IMR-90 (cell line): ENCODE measurements at regions not wholly inside any gene's neighbourhood (a gene's known extent, or its start where the extent isn't known, plus 50 kb on each side); places are given as distances from the start of the nearest gene placed in this dataset.
"Not testable (repeated sequence)": the region's sequence is repeated elsewhere in the genome, so short reads cannot be mapped to it uniquely, and the experiment has no call there.

Experiments used
- ATAC-seq: fragments of 200-7000 bp; cut with Tn5 transposase; 2 replicates; pipeline ENCODE4 v1.9.1; 2020; ENCODE audit warnings: low read depth, mild to moderate bottlenecking, moderate library complexity
- BruUV-seq: library from RNA; stranded (reverse); fragments of 400-500 nt; replicated peaks from 2 replicates; lab custom pipeline; 2021; lab: Mats Ljungman, UMichigan
- CTCF ChIA-PET: fragments of 300-600 bp; formaldehyde crosslinking; extraction: SDS; loops from one replicate; lab custom pipeline; 2021; ENCODE audit warnings: antibody characterized with exemption; lab: Yijun Ruan, JAX
- POLR2A ChIA-PET: fragments of 300-600 bp; sonication (Branson Sonifier 250); formaldehyde crosslinking; loops from one replicate; lab custom pipeline; 2022; ENCODE audit warnings: antibody characterized with exemption; ENCODE audit not compliant: unreplicated experiment; lab: Charles Lee
- DNase-seq: peaks from one replicate; pipeline ENCODE4 v3.0.0; 2013
- H2AFZ ChIP-seq: replicated peaks from 2 replicates; pipeline ENCODE3; 2013; ENCODE audit warnings: low read length, mild to moderate bottlenecking; ENCODE audit not compliant: poor library complexity
- H2AK5ac ChIP-seq: 2 replicates; pipeline ENCODE4 v1.6.1; 2013; ENCODE audit warnings: low read depth, low read length, inconsistent platforms
- H2AK9ac ChIP-seq: replicated peaks from 2 replicates; pipeline ENCODE3; 2013; ENCODE audit warnings: mild to moderate bottlenecking, low read depth, low read length, moderate library complexity; ENCODE audit not compliant: poor library complexity
- H2BK120ac ChIP-seq: 2 replicates; pipeline ENCODE4 v1.6.1; 2013; ENCODE audit warnings: low read depth, low read length, inconsistent platforms
- H2BK15ac ChIP-seq: 3 replicates; pipeline ENCODE4 v1.6.1; 2013; ENCODE audit warnings: low read depth, low read length, inconsistent platforms
- H2BK20ac ChIP-seq: 2 replicates; pipeline ENCODE4 v1.6.1; 2013; ENCODE audit warnings: low read depth, mild to moderate bottlenecking, inconsistent platforms, low read length, moderate library complexity
- H2BK5ac ChIP-seq: 2 replicates; pipeline ENCODE4 v1.6.1; 2013; ENCODE audit warnings: mild to moderate bottlenecking, low read depth, low read length, inconsistent platforms; ENCODE audit not compliant: poor library complexity, severe bottlenecking
- H3K14ac ChIP-seq: replicated peaks from 2 replicates; pipeline ENCODE4 v1.6.1; 2013; ENCODE audit warnings: low read depth, low read length, inconsistent platforms
- H3K18ac ChIP-seq: 2 replicates; pipeline ENCODE4 v1.6.1; 2013; ENCODE audit warnings: low read depth, low read length, control low read depth
- H3K23ac ChIP-seq: 2 replicates; pipeline ENCODE4 v1.6.1; 2013; ENCODE audit warnings: low read depth, low read length, inconsistent platforms
- H3K27ac ChIP-seq: 2 replicates; pipeline ENCODE4 v1.5.1; 2013; ENCODE audit warnings: mild to moderate bottlenecking, control low read depth, low read length; ENCODE audit not compliant: insufficient read depth
- H3K27me3 ChIP-seq: 2 replicates; pipeline ENCODE4 v1.6.1; 2013; ENCODE audit warnings: low read length; ENCODE audit not compliant: control insufficient read depth, insufficient read depth
- H3K36me3 ChIP-seq: 2 replicates; pipeline ENCODE4 v1.6.1; 2013; ENCODE audit warnings: low read length, mixed read lengths; ENCODE audit not compliant: control insufficient read depth, insufficient read depth
- H3K4ac ChIP-seq: 2 replicates; pipeline ENCODE4 v1.6.1; 2013; ENCODE audit warnings: low read depth, low read length, inconsistent platforms
- H3K4me1 ChIP-seq: 2 replicates; pipeline ENCODE4 v1.6.1; 2013; ENCODE audit warnings: low read length, mixed read lengths; ENCODE audit not compliant: control insufficient read depth, insufficient read depth
- H3K4me2 ChIP-seq: 2 replicates; pipeline ENCODE4 v1.6.1; 2013; ENCODE audit warnings: low read depth, mild to moderate bottlenecking, control low read depth, low read length, moderate library complexity
- H3K4me3 ChIP-seq: 2 replicates; pipeline ENCODE4 v1.5.1; 2013; ENCODE audit warnings: low read depth, mild to moderate bottlenecking, control low read depth, low read length, moderate library complexity; ENCODE audit not compliant: insufficient read depth
- H3K56ac ChIP-seq: 2 replicates; pipeline ENCODE4 v1.6.1; 2013; ENCODE audit warnings: low read length, inconsistent platforms; ENCODE audit not compliant: insufficient read depth; ENCODE audit errors: extremely low read depth
- H3K79me1 ChIP-seq, 2 experiments: 2 replicates each; pipeline ENCODE4 v1.6.1; 2013; ENCODE audit warnings: low read length in 2 of 2, inconsistent platforms in 1 of 2, low read depth in 1 of 2
- H3K9ac ChIP-seq: 2 replicates; pipeline ENCODE4 v1.6.1; 2013; ENCODE audit warnings: low read depth, low read length, control low read depth
- H3K9me1 ChIP-seq: 2 replicates; pipeline ENCODE4 v1.6.1; 2013; ENCODE audit warnings: low read length, inconsistent platforms; ENCODE audit not compliant: insufficient read depth
- H3K9me3 ChIP-seq: 2 replicates; pipeline ENCODE4 v1.6.1; 2013; ENCODE audit warnings: low read length; ENCODE audit not compliant: control insufficient read depth, insufficient read depth
- H4K20me1 ChIP-seq: 2 replicates; pipeline ENCODE4 v1.6.1; 2013; ENCODE audit warnings: low read length, inconsistent platforms; ENCODE audit not compliant: insufficient read depth
- H4K5ac ChIP-seq: 2 replicates; pipeline ENCODE4 v1.6.1; 2013; ENCODE audit warnings: mild to moderate bottlenecking, low read depth, low read length, control low read depth
- H4K8ac ChIP-seq, 2 experiments: 2 replicates each; pipeline ENCODE4 v1.6.1; 2013; ENCODE audit warnings: low read depth in 2 of 2, low read length in 2 of 2, control low read depth in 1 of 2, inconsistent platforms in 1 of 2
- H4K91ac ChIP-seq: 2 replicates; pipeline ENCODE4 v1.6.1; 2013; ENCODE audit warnings: low read depth, low read length, inconsistent platforms; ENCODE audit not compliant: insufficient read depth
- WGBS, 2 experiments: methylation state at CpG; one replicate each; pipeline versions ENCODE4 v1.1.5 to v1.1.7; 2013; ENCODE audit warnings: missing lambda C conversion rate in 2 of 2; ENCODE audit not compliant: insufficient read length in 1 of 2; ENCODE audit errors: extremely low coverage in 2 of 2; 5-methylcytosine and 5-hydroxymethylcytosine counted together
- dilution Hi-C: fragments of 300-500 bp; cut with HindIII; formaldehyde crosslinking; loops from one replicate; pipeline ENCODE4 v1.14.3; 2018; ENCODE audit warnings: low sequenced_read_pairs; ENCODE audit not compliant: unreplicated experiment
- in situ Hi-C: fragments of 300-500 bp; cut with MboI; formaldehyde crosslinking; loops from 3 replicates; pipeline ENCODE4 v1.14.3; 2019; ENCODE audit warnings: low sequenced_read_pairs, inconsistent platforms, mixed read lengths
- intact Hi-C: fragments of 100-400 bp; cut with micrococcal nuclease; formaldehyde crosslinking; loops from 2 replicates; pipeline ENCODE4 v1.10.0; 2022

DNA sequence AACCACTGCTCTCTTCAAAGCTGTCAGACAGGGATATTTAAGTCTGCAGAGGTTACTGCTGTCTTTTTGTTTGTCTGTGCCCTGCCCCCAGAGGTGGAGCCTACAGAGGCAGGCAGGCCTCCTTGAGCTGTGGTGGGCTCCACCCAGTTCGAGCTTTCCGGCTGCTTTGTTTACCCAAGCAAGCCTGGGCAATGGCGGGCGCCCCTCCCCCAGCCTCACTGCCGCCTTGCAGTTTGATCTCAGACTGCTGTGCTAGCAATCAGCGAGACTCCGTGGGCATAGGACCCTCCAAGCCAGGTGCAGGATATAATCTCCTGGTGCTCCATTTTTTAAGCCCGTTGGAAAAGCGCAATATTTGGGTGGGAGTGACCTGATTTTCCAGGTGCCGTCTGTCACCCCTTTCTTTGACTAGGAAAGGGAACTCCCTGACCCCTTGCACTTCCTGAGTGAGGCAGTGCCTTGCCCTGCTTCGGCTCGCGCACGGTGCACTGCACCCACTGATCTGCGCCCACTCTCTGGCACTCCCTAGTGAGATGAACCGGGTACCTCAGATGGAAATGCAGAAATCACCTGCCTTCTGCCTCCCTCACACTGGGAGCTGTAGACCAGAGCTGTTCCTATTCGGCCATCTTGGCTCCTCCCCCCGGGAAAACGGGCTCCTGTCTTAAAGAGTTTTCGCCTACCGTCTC, 758.3 kb upstream of the NXPH2 start:
- H3K9me1 ChIP-seq: not testable (repeated sequence)

More for the DNA sequence above, 758.3 kb upstream of the NXPH2 start:
- H4K8ac ChIP-seq, in situ Hi-C loops, H3K4me2 ChIP-seq, ATAC-seq, H2BK15ac ChIP-seq, H3K4me1 ChIP-seq, H2BK5ac ChIP-seq, POLR2A ChIA-PET, dilution Hi-C loops, H3K23ac ChIP-seq, intact Hi-C loops, H3K27me3 ChIP-seq, H3K9me3 ChIP-seq, H2AK5ac ChIP-seq, BruUV-seq, DNase-seq, H4K5ac ChIP-seq, H2AFZ ChIP-seq, H3K9ac ChIP-seq, CTCF ChIA-PET, H4K20me1 ChIP-seq, H3K56ac ChIP-seq, H2BK20ac ChIP-seq, H2AK9ac ChIP-seq, H3K4ac ChIP-seq, H3K18ac ChIP-seq, H3K14ac ChIP-seq, H2BK120ac ChIP-seq, H4K91ac ChIP-seq, H3K36me3 ChIP-seq, H3K4me3 ChIP-seq, H3K79me1 ChIP-seq, H3K27ac ChIP-seq: not testable (repeated sequence)
- 70% methylated on average over 6 of the region's 21 CpGs; no CpG with 5 or more reads in 1 of the 2 experiments for WGBS, 2 experiments
